ENCODE measurements at regions not wholly inside any gene's neighbourhood (a gene's known extent, or its start where the extent isn't known, plus 50 kb on each side); places are given as distances from the start of the nearest gene placed in this dataset.
"Not testable (repeated sequence)": the region's sequence is repeated elsewhere in the genome, so short reads cannot be mapped to it uniquely, and the experiment has no call there.

DNA sequence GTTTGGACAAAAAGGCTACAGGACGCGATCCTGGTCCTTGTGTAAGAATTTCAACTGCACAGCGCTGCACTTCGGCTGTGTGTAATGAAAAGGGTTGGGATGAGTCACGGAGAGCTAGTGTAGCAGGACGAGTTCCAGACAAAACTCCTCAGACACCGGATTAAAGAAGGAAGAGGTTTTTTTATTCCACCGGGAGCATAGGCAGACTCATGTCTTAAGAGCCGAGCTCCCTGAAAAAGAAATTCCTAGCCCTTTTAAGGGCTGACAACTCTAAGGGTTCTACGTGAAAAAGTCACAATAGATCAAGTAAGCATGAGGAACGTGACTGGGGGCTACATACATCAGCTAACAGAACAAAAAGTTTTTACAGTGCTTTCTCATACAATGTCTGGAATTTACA is 54.8 kb upstream of the FAM90A1 start:
- POLR2A ChIA-PET; CTCF ChIA-PET; H3K36me3 ChIP-seq (ENCODE audit: control insufficient read depth, insufficient read depth, low read length); H3K4me3 ChIP-seq (ENCODE audit: low read depth, low read length); H3K27me3 ChIP-seq (ENCODE audit: control insufficient read depth, insufficient read depth, low read length): not testable (repeated sequence)
- peak; percentile 4 for DNase-seq (ENCODE audit: low read depth)

DNA sequence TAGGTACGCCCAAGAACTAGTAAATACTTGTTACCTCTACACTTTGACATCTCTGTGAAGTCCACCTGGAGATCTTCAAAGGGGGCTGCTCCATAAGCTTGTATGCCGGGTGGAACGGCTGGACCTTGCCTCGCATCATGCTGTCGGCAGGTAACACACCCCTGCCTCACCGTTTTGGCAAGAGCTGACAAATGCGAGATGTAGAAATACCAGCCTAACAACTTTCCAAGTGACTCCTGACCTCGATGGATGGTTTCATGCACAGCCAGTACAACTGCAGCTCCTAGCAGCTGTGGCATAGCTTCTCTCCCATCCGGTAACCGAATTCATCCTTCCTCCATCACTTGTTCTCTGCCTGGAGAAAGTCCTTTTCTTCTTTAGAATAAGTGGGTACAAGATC is 58.3 kb upstream of the FAM90A1 start:
- H3K27me3 ChIP-seq (ENCODE audit: control insufficient read depth, insufficient read depth, low read length); H3K36me3 ChIP-seq (ENCODE audit: control insufficient read depth, insufficient read depth, low read length); DNase-seq (ENCODE audit: low read depth); CTCF ChIA-PET; POLR2A ChIA-PET; H3K4me3 ChIP-seq (ENCODE audit: low read depth, low read length): not testable (repeated sequence)

DNA sequence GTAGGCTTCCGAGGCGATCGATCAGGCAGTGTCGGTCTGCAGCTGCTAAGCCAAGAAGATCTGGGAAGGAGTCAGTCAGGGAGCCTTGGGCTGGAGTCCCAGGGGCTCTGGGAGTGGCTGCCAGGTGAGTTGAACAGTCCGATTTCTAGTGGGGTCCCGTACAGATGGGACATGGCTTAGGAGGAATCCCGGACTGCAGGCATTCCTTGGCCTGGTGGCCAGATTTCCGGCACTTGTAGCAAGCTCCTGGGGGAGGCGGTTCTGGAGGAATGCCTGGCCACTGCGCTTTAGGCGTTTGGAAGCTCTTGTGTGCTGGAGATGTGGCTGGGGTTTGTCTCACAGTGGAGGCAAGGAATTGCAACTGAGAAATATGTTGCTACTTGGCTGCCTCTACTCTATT is 64.3 kb upstream of the FAM90A1 start:
- H3K27me3 ChIP-seq (ENCODE audit: control insufficient read depth, insufficient read depth, low read length); POLR2A ChIA-PET; H3K36me3 ChIP-seq (ENCODE audit: control insufficient read depth, insufficient read depth, low read length); CTCF ChIA-PET; H3K4me3 ChIP-seq (ENCODE audit: low read depth, low read length); DNase-seq (ENCODE audit: low read depth): not testable (repeated sequence)

DNA sequence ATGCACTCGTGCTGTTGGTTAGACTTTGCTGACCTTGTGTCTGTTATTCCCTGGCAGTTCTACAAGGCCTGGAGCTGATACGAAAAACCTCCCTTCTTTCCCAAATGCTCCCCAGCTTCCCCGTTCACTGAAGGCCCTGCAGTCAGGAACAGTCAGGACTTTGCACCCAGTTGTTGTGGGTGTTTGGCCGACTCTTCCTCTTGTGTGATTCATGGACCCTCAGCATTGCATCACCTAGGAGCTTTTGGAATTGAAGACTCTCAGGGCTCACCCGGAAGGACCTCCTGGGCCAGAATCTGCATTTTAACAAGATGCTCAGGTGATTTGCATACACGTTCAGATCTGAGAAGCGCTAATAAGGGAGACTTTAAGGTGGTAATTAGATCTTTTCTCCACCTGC is 67.2 kb upstream of the FAM90A1 start:
- H3K4me3 ChIP-seq (ENCODE audit: low read depth, low read length); CTCF ChIA-PET; DNase-seq (ENCODE audit: low read depth); POLR2A ChIA-PET; H3K27me3 ChIP-seq (ENCODE audit: control insufficient read depth, insufficient read depth, low read length); H3K36me3 ChIP-seq (ENCODE audit: control insufficient read depth, insufficient read depth, low read length): not testable (repeated sequence)

DNA sequence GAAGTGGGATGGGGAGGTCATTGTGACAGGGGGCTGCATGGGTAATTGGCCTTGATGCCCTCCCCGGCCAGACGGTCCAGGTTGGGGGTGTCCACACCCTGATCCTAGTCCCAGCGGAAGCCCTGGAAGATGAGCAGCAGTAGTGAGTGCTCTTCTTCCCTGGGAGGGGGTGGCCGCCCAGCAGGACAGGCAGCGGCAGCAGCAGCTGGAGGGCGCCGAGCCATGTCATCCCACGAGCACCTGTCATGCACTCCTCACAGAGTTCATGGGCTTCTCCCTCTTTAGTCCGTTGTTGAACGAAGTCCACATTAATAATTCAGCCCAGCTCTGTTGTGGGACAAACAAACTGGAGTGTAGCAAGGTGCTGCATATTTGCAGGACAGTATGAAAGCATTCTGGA is 81.2 kb upstream of the FAM90A1 start:
- H3K36me3 ChIP-seq (ENCODE audit: control insufficient read depth, insufficient read depth, low read length); CTCF ChIA-PET; DNase-seq (ENCODE audit: low read depth); H3K27me3 ChIP-seq (ENCODE audit: control insufficient read depth, insufficient read depth, low read length); H3K4me3 ChIP-seq (ENCODE audit: low read depth, low read length); POLR2A ChIA-PET: not testable (repeated sequence)

DNA sequence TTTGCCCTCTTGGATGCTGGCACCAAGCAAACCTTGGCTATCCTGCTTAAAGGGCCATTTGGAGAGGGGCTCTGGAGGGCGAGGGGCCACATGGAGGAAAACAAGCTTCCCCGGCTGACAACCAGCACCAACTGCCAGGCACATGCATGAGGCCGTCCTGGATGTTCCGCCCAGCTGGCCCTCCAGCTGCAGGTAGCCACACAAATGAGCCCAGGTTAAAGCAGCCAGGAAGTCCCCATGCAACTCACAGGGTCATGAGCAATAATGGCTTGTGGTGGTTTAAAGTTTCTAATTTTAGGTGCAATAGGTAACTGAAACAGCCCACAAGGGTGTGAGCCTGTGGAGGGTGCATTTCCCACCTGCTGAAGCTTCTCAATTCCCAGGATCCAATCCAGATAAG is 88.6 kb upstream of the FAM90A1 start:
- H3K36me3 ChIP-seq (ENCODE audit: control insufficient read depth, insufficient read depth, low read length); DNase-seq (ENCODE audit: low read depth); H3K27me3 ChIP-seq (ENCODE audit: control insufficient read depth, insufficient read depth, low read length); CTCF ChIA-PET; POLR2A ChIA-PET; H3K4me3 ChIP-seq (ENCODE audit: low read depth, low read length): not testable (repeated sequence)

DNA sequence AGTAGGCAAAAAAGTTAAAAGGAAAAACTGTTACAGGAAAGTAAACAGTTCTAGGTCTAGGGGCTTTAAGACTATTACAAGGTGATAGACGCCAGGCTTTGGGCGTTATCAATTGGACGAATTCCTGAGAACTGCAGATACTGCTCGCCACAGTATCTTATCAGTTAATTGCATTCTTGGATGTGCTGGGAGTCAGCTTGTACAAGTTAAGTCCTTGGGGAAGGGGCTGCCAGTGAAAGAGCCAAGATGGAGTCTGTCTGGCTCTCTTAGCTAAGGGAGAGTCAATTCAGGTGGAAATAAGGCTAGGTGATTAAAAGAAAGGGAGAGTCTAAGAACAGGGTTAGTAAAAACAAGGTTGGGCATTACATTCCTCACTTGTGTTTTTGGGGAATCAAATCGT is 90.3 kb upstream of the FAM90A1 start:
- DNase-seq (ENCODE audit: low read depth); H3K27me3 ChIP-seq (ENCODE audit: control insufficient read depth, insufficient read depth, low read length); H3K36me3 ChIP-seq (ENCODE audit: control insufficient read depth, insufficient read depth, low read length); H3K4me3 ChIP-seq (ENCODE audit: low read depth, low read length); CTCF ChIA-PET; POLR2A ChIA-PET: not testable (repeated sequence)

DNA sequence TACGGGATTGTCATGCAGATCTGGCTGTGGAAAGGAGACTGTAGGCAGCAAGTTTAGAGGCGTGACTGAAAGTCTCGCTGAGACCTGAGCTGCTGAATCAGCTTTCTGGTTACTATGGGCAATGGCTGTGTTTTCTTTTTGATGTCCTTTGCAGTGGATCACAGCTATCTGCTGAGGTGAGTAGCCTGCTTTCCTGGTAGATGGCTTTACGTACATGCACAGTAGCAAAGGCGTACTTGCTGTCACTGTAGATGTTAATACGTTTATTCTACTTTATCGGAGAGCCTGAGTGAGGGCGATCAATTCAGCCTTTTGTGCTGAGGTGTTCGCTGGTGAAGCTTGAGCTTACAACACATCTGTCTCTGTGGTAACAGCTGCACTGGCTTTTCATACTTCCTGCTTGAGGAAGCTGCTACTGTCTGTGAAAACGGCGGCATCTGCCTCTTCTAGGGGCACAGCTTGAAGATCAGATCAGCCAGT is 92.9 kb upstream of the FAM90A1 start:
- H3K27me3 ChIP-seq (ENCODE audit: control insufficient read depth, insufficient read depth, low read length); POLR2A ChIA-PET; H3K4me3 ChIP-seq (ENCODE audit: low read depth, low read length); H3K36me3 ChIP-seq (ENCODE audit: control insufficient read depth, insufficient read depth, low read length): not testable (repeated sequence)
- CTCF ChIA-PET = interaction anchor here (0.6 kb wide), 1 partner anchor 51 kb away, joined by 3 read pairs; no protein-coding TSS in a partner anchor
- peak; percentile 1 for DNase-seq (ENCODE audit: low read depth)

DNA sequence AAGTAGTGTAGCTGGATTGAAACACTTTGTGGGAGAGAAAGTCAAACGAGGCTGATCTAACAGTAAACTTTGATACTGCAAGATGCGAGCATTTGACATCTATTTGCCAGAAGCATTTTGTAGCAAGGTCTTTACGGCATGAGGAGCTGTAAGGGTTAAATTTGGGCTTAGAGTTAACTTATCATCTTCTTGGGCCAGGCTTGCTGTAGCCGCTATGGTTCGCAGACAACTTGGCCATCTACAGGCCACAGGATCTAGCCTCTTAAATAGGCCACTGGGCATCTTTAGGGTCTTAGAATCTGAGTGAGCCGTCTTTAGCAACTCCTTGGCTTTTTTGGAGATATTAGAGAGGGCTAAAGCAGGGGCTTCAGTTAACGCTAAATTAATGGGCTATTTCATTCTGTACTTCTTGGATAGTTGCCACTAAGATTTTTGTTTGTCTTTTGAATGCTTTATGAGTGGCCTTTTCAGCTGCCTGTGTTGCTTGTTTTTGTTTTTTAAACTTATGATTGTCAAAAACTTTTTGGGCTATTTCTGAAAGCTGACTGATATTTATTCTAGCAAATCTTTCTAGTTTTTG is 93.5 kb upstream of the FAM90A1 start:
- H3K27me3 ChIP-seq (ENCODE audit: control insufficient read depth, insufficient read depth, low read length); POLR2A ChIA-PET; H3K36me3 ChIP-seq (ENCODE audit: control insufficient read depth, insufficient read depth, low read length); H3K4me3 ChIP-seq (ENCODE audit: low read depth, low read length); DNase-seq (ENCODE audit: low read depth): not testable (repeated sequence)
- CTCF ChIA-PET = interaction anchor here (0.6 kb wide), 1 partner anchor 50 kb away, joined by 3 read pairs; no protein-coding TSS in a partner anchor

DNA sequence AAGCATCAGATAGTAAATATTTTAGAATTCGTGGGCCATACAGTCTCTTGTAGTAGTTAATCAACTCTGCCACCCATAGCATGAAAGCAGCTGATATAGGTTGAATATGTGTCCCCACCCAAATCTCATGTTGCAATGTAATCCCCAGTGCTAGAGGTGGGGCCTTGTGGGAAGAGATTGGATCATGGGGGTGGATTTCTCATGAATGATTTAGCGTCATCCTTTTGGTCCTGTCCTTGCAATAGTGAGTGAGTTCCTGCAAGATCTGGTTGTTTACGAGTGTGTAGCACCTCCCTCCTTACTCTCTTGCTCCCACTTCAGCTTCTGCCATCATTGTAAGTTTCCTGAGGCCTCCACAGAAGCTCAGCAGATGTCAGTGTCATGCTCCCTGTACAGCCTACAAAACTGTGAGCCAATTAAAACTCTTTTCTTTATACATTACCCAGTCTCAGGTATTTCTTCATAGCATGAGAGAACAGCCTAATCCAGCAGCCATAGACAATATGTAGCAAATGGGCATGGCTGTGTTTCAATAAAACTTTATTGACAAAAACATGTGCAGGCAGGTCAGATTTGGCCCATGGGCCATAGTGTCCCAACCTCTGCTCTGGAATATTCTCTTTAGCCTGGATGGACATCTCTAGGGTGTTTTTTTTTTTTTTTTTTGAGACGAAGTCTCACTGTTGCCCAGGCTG is 97.9 kb upstream of the FAM90A1 start:
- POLR2A ChIA-PET; H3K27me3 ChIP-seq (ENCODE audit: control insufficient read depth, insufficient read depth, low read length); H3K36me3 ChIP-seq (ENCODE audit: control insufficient read depth, insufficient read depth, low read length); H3K4me3 ChIP-seq (ENCODE audit: low read depth, low read length); DNase-seq (ENCODE audit: low read depth); CTCF ChIA-PET: not testable (repeated sequence)

DNA sequence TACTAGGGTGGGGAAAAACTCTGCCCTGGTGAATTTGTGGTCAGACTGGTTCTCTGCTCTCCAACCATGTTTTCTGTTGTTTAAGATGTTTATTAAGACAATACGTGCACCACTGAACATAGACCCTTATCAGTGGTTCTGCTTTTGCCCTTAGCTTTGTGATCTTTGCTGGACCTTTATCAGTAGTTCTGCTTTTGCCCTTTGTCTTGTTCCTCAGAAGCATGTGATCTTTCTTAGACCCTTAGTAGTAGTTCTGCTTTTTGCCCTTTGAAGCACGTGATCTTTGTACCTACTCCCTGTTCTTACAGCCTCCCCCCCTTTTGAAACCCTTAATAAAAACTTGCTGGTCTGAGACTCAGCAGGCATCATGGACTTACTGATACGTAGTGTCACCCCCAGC is 101.4 kb upstream of the FAM90A1 start:
- H3K4me3 ChIP-seq (ENCODE audit: low read depth, low read length); H3K27me3 ChIP-seq (ENCODE audit: control insufficient read depth, insufficient read depth, low read length); H3K36me3 ChIP-seq (ENCODE audit: control insufficient read depth, insufficient read depth, low read length); DNase-seq (ENCODE audit: low read depth); POLR2A ChIA-PET; CTCF ChIA-PET: not testable (repeated sequence)

DNA sequence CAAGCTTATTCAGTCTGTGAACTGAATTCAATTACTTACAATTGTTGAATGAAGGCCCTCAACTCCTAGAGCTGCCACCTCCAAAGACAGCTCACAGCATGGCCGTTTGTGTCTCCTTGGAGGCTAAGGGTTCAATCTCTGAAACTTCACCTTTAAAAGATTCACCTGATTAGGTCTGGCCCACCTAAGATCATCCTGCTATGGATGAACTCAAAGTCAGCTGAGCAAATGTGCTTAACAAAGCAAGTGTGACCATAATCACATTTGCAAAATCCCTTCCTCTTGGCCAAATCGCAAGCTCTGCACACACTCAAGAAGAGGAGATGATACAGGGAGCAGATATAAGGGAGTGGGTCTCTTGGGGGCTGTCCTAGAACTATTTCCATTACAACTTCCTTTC is 105.0 kb upstream of the FAM90A1 start:
- H3K4me3 ChIP-seq (ENCODE audit: low read depth, low read length); DNase-seq (ENCODE audit: low read depth); H3K36me3 ChIP-seq (ENCODE audit: control insufficient read depth, insufficient read depth, low read length); CTCF ChIA-PET; H3K27me3 ChIP-seq (ENCODE audit: control insufficient read depth, insufficient read depth, low read length); POLR2A ChIA-PET: not testable (repeated sequence)

DNA sequence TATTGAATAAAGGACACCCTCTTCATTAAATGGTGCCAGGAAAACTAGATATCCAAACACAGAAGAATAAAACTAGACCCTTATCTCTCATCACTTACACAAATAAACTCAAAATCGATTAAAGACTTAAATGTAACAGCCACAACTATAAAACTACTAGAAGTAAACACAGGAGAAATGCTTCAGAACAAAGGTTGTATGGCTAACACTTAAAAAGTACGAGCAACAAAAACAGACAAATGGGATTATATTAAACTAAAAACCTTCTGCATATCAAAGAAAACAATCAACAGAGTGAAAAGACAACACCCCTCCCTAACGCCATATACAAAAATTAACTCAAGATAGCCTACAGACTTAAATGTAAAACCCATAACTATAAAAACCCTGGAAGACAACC is 104.7 kb upstream of the CLEC6A start:
- CTCF ChIA-PET; POLR2A ChIA-PET; H3K36me3 ChIP-seq (ENCODE audit: control insufficient read depth, insufficient read depth, low read length); H3K4me3 ChIP-seq (ENCODE audit: low read depth, low read length); DNase-seq (ENCODE audit: low read depth); H3K27me3 ChIP-seq (ENCODE audit: control insufficient read depth, insufficient read depth, low read length): not testable (repeated sequence)

DNA sequence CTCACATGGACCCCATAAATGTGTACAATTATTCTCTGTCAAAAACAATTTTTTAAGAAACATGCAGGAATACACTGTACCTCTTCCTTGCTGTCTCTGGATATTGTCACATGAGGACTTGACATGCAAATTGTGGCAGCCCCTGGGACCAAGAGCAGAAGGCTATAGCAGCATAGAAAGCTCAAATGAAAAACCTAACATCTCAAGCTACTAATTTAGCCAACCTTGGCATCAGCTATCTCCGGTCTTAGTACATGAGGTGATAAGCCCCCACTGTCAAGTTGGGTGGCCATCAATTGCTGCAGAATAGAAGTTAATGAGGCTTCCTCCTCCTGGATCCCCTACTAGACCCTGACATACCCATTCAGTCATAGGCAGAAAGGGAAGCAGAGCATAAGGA is 101.0 kb upstream of the CLEC6A start:
- H3K27me3 ChIP-seq (ENCODE audit: control insufficient read depth, insufficient read depth, low read length); H3K36me3 ChIP-seq (ENCODE audit: control insufficient read depth, insufficient read depth, low read length); CTCF ChIA-PET; H3K4me3 ChIP-seq (ENCODE audit: low read depth, low read length); DNase-seq (ENCODE audit: low read depth); POLR2A ChIA-PET: not testable (repeated sequence)
